Thyroid gland (tissue), 4 donors: ENCODE measurements at regions not wholly inside any gene's neighbourhood (a gene's known extent, or its start where the extent isn't known, plus 50 kb on each side); places are given as distances from the start of the nearest gene placed in this dataset.

ENCODE experiments used
- POLR2A ChIP-seq, 2 donors: fragments of 450-650 bp; IDR thresholded peaks; one replicate each; pipeline ENCODE4 v1.6.1; 2017; ENCODE audit warnings: antibody characterized with exemption in 2 of 2, mild to moderate bottlenecking in 2 of 2, moderate library complexity in 1 of 2
- TF ChIP-seq, protein P1 (sequence below), 6 experiments: fragments of 200-600 bp in 3 of 6; fragments of 450-650 bp in 3 of 6; sonication (generic) in 3 of 6; IDR thresholded peaks; one replicate each; pipeline ENCODE4 v1.5.1; 2016 to 2019; ENCODE audit warnings: antibody characterized with exemption in 6 of 6, mild to moderate bottlenecking in 2 of 6, inconsistent platforms in 1 of 6, moderate library complexity in 1 of 6

GRCh38 chr19:34096020-34096915 lies 76.0 kb upstream of the LSM14A start:
- no peak for TF ChIP-seq POLR2A (IDR thresholded peaks at IDR 0.05)
- TF ChIP-seq, protein P1, sequence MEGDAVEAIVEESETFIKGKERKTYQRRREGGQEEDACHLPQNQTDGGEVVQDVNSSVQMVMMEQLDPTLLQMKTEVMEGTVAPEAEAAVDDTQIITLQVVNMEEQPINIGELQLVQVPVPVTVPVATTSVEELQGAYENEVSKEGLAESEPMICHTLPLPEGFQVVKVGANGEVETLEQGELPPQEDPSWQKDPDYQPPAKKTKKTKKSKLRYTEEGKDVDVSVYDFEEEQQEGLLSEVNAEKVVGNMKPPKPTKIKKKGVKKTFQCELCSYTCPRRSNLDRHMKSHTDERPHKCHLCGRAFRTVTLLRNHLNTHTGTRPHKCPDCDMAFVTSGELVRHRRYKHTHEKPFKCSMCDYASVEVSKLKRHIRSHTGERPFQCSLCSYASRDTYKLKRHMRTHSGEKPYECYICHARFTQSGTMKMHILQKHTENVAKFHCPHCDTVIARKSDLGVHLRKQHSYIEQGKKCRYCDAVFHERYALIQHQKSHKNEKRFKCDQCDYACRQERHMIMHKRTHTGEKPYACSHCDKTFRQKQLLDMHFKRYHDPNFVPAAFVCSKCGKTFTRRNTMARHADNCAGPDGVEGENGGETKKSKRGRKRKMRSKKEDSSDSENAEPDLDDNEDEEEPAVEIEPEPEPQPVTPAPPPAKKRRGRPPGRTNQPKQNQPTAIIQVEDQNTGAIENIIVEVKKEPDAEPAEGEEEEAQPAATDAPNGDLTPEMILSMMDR (IDR thresholded peaks at IDR 0.05) = peak in 5 of 6 experiments; percentile 18 to 62 (median 57)
